ENCODE measurements at regions not wholly inside any gene's neighbourhood (a gene's known extent, or its start where the extent isn't known, plus 50 kb on each side); places are given as distances from the start of the nearest gene placed in this dataset.
"Not testable (repeated sequence)": the region's sequence is repeated elsewhere in the genome, so short reads cannot be mapped to it uniquely, and the experiment has no call there.

GRCh38 chr1:232432313-232432712, 197.6 kb downstream of the SIPA1L2 start:
- no peak overlapping the region for H3K4me3 Mint-ChIP-seq
- H3K9me3 Mint-ChIP-seq, result no peaks in the 10 kb centered on the region
- no peaks in the 10 kb centered on the region for H3K36me3 Mint-ChIP-seq
- no peaks in the 10 kb centered on the region for H3K4me1 Mint-ChIP-seq
- H3K27ac Mint-ChIP-seq, result no peak overlapping the region
- peaks cover 4% of the 10 kb centered on the region for H3K27me3 Mint-ChIP-seq

GRCh38 chr1:232431748-232432147, 198.2 kb downstream of the SIPA1L2 start:
- Mint-ChIP-seq H3K4me3 (no peak overlapping the region), H3K36me3 (no peaks in the 10 kb centered on the region), H3K27ac (no peak overlapping the region), H3K9me3 (no peaks in the 10 kb centered on the region), H3K4me1 (no peaks in the 10 kb centered on the region), H3K27me3 (peaks cover 4% of the 10 kb centered on the region)

GRCh38 chr1:232431326-232431725, 198.6 kb downstream of the SIPA1L2 start:
- Mint-ChIP-seq H3K27ac (no peak overlapping the region), H3K9me3 (no peaks in the 10 kb centered on the region), H3K4me1 (no peaks in the 10 kb centered on the region), H3K27me3 (peaks cover 4% of the 10 kb centered on the region), H3K4me3 (no peak overlapping the region), H3K36me3 (no peaks in the 10 kb centered on the region)

- H3K4me1 Mint-ChIP-seq, result no peaks in the 10 kb centered on the region
- no peaks in the 10 kb centered on the region for H3K9me3 Mint-ChIP-seq
- H3K36me3 Mint-ChIP-seq, result no peaks in the 10 kb centered on the region
- no peak overlapping the region for H3K4me3 Mint-ChIP-seq
- H3K27ac Mint-ChIP-seq, result no peak overlapping the region
- H3K27me3 Mint-ChIP-seq, result peaks cover 4% of the 10 kb centered on the region
Observed at GRCh38 chr1:232430467-232430866, 199.5 kb downstream of the SIPA1L2 start.

- Mint-ChIP-seq H3K36me3 (no peaks in the 10 kb centered on the region), H3K27ac (no peak overlapping the region), H3K4me3 (no peak overlapping the region), H3K9me3 (no peaks in the 10 kb centered on the region), H3K4me1 (no peaks in the 10 kb centered on the region), H3K27me3 (peaks cover 6% of the 10 kb centered on the region)
Observed at GRCh38 chr1:232428786-232429530, 201.0 kb downstream of the SIPA1L2 start.

- Mint-ChIP-seq H3K4me1 (no peaks in the 10 kb centered on the region), H3K9me3 (no peaks in the 10 kb centered on the region), H3K36me3 (no peaks in the 10 kb centered on the region), H3K4me3 (no peak overlapping the region), H3K27ac (no peak overlapping the region), H3K27me3 (peaks cover 6% of the 10 kb centered on the region)
Observed at GRCh38 chr1:232428036-232428645, 201.8 kb downstream of the SIPA1L2 start.

- Mint-ChIP-seq H3K4me3 (no peak overlapping the region), H3K36me3 (no peaks in the 10 kb centered on the region), H3K4me1 (no peaks in the 10 kb centered on the region), H3K9me3 (no peaks in the 10 kb centered on the region), H3K27ac (no peak overlapping the region), H3K27me3 (peaks cover 5% of the 10 kb centered on the region)
Observed at GRCh38 chr1:232426801-232427200, 203.1 kb downstream of the SIPA1L2 start.

- Mint-ChIP-seq H3K27ac (no peak overlapping the region), H3K27me3 (peaks cover 5% of the 10 kb centered on the region), H3K36me3 (no peaks in the 10 kb centered on the region), H3K4me1 (no peaks in the 10 kb centered on the region), H3K9me3 (no peaks in the 10 kb centered on the region), H3K4me3 (no peak overlapping the region)
Observed at GRCh38 chr1:232425421-232425820, 204.5 kb downstream of the SIPA1L2 start.

GRCh38 chr1:232423591-232423990, 206.3 kb downstream of the SIPA1L2 start:
- Mint-ChIP-seq H3K9me3 (no peaks in the 10 kb centered on the region), H3K36me3 (no peaks in the 10 kb centered on the region), H3K4me3 (no peak overlapping the region), H3K4me1 (no peaks in the 10 kb centered on the region), H3K27ac (no peak overlapping the region), H3K27me3 (peaks cover 2% of the 10 kb centered on the region)

- H3K4me1 Mint-ChIP-seq, result no peaks in the 10 kb centered on the region
- no peak overlapping the region for H3K27ac Mint-ChIP-seq
- H3K9me3 Mint-ChIP-seq, result no peaks in the 10 kb centered on the region
- H3K27me3 Mint-ChIP-seq, result peaks cover 2% of the 10 kb centered on the region
- no peaks in the 10 kb centered on the region for H3K36me3 Mint-ChIP-seq
- H3K4me3 Mint-ChIP-seq, result no peak overlapping the region
Observed at GRCh38 chr1:232422898-232423297, 207.0 kb downstream of the SIPA1L2 start.

- no peak overlapping the region for H3K27ac Mint-ChIP-seq
- H3K4me3 Mint-ChIP-seq, result no peak overlapping the region
- H3K9me3 Mint-ChIP-seq, result no peaks in the 10 kb centered on the region
- H3K36me3 Mint-ChIP-seq, result no peaks in the 10 kb centered on the region
- peaks cover 2% of the 10 kb centered on the region for H3K27me3 Mint-ChIP-seq
- no peaks in the 10 kb centered on the region for H3K4me1 Mint-ChIP-seq
Observed at GRCh38 chr1:232422098-232422497, 207.8 kb downstream of the SIPA1L2 start.

GRCh38 chr1:232421143-232421796, 208.7 kb downstream of the SIPA1L2 start:
- Mint-ChIP-seq H3K27me3 (peaks cover 2% of the 10 kb centered on the region), H3K4me1 (no peaks in the 10 kb centered on the region), H3K36me3 (no peaks in the 10 kb centered on the region), H3K9me3 (no peaks in the 10 kb centered on the region), H3K4me3 (no peak overlapping the region), H3K27ac (no peak overlapping the region)

- Mint-ChIP-seq H3K27me3 (no peaks in the 10 kb centered on the region), H3K36me3 (no peaks in the 10 kb centered on the region), H3K4me3 (no peak overlapping the region), H3K4me1 (no peaks in the 10 kb centered on the region), H3K27ac (no peak overlapping the region), H3K9me3 (no peaks in the 10 kb centered on the region)
Observed at GRCh38 chr1:232417636-232418248, 212.2 kb downstream of the SIPA1L2 start.

- Mint-ChIP-seq H3K36me3 (no peaks in the 10 kb centered on the region), H3K27ac (no peak overlapping the region), H3K27me3 (no peaks in the 10 kb centered on the region), H3K4me3 (no peak overlapping the region), H3K4me1 (no peaks in the 10 kb centered on the region), H3K9me3 (no peaks in the 10 kb centered on the region)
Observed at GRCh38 chr1:232416026-232416568, 213.8 kb downstream of the SIPA1L2 start.

- not testable (repeated sequence) for H3K4me1 Mint-ChIP-seq, H3K27ac Mint-ChIP-seq, H3K36me3 Mint-ChIP-seq, H3K4me3 Mint-ChIP-seq, H3K9me3 Mint-ChIP-seq, H3K27me3 Mint-ChIP-seq
Observed at GRCh38 chr1:232415481-232415880, 214.5 kb downstream of the SIPA1L2 start.

GRCh38 chr1:232414100-232414499, 215.8 kb downstream of the SIPA1L2 start:
- Mint-ChIP-seq H3K4me3 (no peak overlapping the region), H3K36me3 (no peaks in the 10 kb centered on the region), H3K4me1 (no peaks in the 10 kb centered on the region), H3K9me3 (no peaks in the 10 kb centered on the region), H3K27ac (no peak overlapping the region), H3K27me3 (no peaks in the 10 kb centered on the region)

Measured in activated naive CD4-positive, alpha-beta T cell treated with anti-CD3 and anti-CD28 coated beads, Interleukin-2, amount 50 U/mL, for 24 hours (primary cell).